Liver (tissue), 8 donors: ENCODE measurements at regions not wholly inside any gene's neighbourhood (a gene's known extent, or its start where the extent isn't known, plus 50 kb on each side); places are given as distances from the start of the nearest gene placed in this dataset.

Source experiments
- DNase-seq: peaks from one replicate; pipeline ENCODE4 v3.0.0-alpha.2; 2017; ENCODE audit warnings: low spot score
- H3K27ac ChIP-seq, 2 donors: one replicate each; pipeline ENCODE4 v1.7.0; 2013; ENCODE audit warnings: inconsistent platforms in 2 of 2, low read length in 2 of 2, control low read depth in 1 of 2, low read depth in 1 of 2, mild to moderate bottlenecking in 1 of 2
- H3K27me3 ChIP-seq, 4 donors: one replicate each; pipeline versions ENCODE4 v1.6.1 to v1.7.0; 2013; ENCODE audit warnings: low read length in 3 of 4, inconsistent platforms in 1 of 4, mild to moderate bottlenecking in 1 of 4, moderate library complexity in 1 of 4; ENCODE audit not compliant: control insufficient read depth in 4 of 4, insufficient read depth in 4 of 4
- H3K36me3 ChIP-seq, 4 donors: one replicate each; pipeline versions ENCODE4 v1.6.1 to v1.7.0; 2013; ENCODE audit warnings: low read length in 3 of 4, mild to moderate bottlenecking in 3 of 4, low read depth in 1 of 4, moderate library complexity in 1 of 4; ENCODE audit not compliant: control insufficient read depth in 4 of 4, insufficient read depth in 3 of 4
- H3K4me1 ChIP-seq, 4 donors: one replicate each; pipeline versions ENCODE4 v1.6.1 to v1.7.0; 2013; ENCODE audit warnings: low read length in 3 of 4, mild to moderate bottlenecking in 3 of 4, moderate library complexity in 1 of 4; ENCODE audit not compliant: control insufficient read depth in 4 of 4, insufficient read depth in 4 of 4
- H3K4me3 ChIP-seq, 3 donors: one replicate each; pipeline versions ENCODE4 v1.6.1 to v1.7.0; 2013; ENCODE audit warnings: low read length in 3 of 3, control low read depth in 1 of 3, low read depth in 1 of 3, mild to moderate bottlenecking in 1 of 3
- H3K9ac ChIP-seq, 2 donors: one replicate each; pipeline ENCODE4 v1.7.0; 2013; ENCODE audit warnings: low read length in 2 of 2, mild to moderate bottlenecking in 2 of 2, moderate library complexity in 2 of 2, control low read depth in 1 of 2, low read depth in 1 of 2
- H3K9me3 ChIP-seq, 4 donors: one replicate each; pipeline versions ENCODE4 v1.6.1 to v1.7.0; 2013; ENCODE audit warnings: low read length in 3 of 4; ENCODE audit not compliant: control insufficient read depth in 4 of 4
- CTCF ChIP-seq: fragments of 150-350 bp; IDR thresholded peaks from 2 replicates; pipeline ENCODE4 v1.5.1; 2017; ENCODE audit warnings: improper control_type of control experiment, low read depth, low read length; ENCODE audit not compliant: missing input control
- EGR1 ChIP-seq, 2 donors: IDR thresholded peaks; 2 replicates each; pipeline ENCODE4 v1.6.1; 2016 to 2018; ENCODE audit warnings: antibody characterized with exemption in 2 of 2, low read depth in 2 of 2
- FOXA1 ChIP-seq: IDR thresholded peaks from 2 replicates; pipeline ENCODE4 v1.6.1; 2016; ENCODE audit warnings: antibody characterized with exemption
- FOXA2 ChIP-seq: IDR thresholded peaks from 2 replicates; pipeline ENCODE4 v1.6.1; 2016; ENCODE audit warnings: antibody characterized with exemption
- HNF4A ChIP-seq, 2 donors: conservative IDR thresholded peaks; 2 replicates each; pipeline ENCODE4 v1.6.1; 2016; ENCODE audit warnings: antibody characterized with exemption in 2 of 2, mild to moderate bottlenecking in 2 of 2
- HNF4G ChIP-seq: IDR thresholded peaks from 2 replicates; pipeline ENCODE4 v1.6.1; 2016; ENCODE audit warnings: antibody characterized with exemption
- JUND ChIP-seq, 2 donors: IDR thresholded peaks; 2 replicates each; pipeline ENCODE4 v1.6.1; 2016; ENCODE audit warnings: antibody characterized with exemption in 2 of 2
- MAX ChIP-seq: IDR thresholded peaks from 2 replicates; pipeline ENCODE4 v1.6.1; 2016; ENCODE audit warnings: antibody characterized with exemption
- NR2F2 ChIP-seq: IDR thresholded peaks from 2 replicates; pipeline ENCODE4 v1.6.1; 2016; ENCODE audit warnings: antibody characterized with exemption
- RAD21 ChIP-seq, 2 donors: IDR thresholded peaks; 2 replicates each; pipeline ENCODE4 v1.6.1; 2016; ENCODE audit warnings: antibody characterized with exemption in 2 of 2, mild to moderate bottlenecking in 2 of 2
- REST ChIP-seq: IDR thresholded peaks from 2 replicates; pipeline ENCODE4 v1.6.1; 2016; ENCODE audit warnings: antibody characterized with exemption, mild to moderate bottlenecking
- RXRA ChIP-seq, 2 donors: IDR thresholded peaks; 2 replicates each; pipeline ENCODE4 v1.6.1; 2017 to 2018; ENCODE audit warnings: antibody characterized with exemption in 2 of 2, mild to moderate bottlenecking in 1 of 2
- TAF1 ChIP-seq: conservative IDR thresholded peaks from 2 replicates; pipeline ENCODE4 v1.6.1; 2016; ENCODE audit warnings: antibody characterized with exemption, mild to moderate bottlenecking
- YY1 ChIP-seq: IDR thresholded peaks from 2 replicates; pipeline ENCODE4 v1.6.1; 2016; ENCODE audit warnings: antibody characterized with exemption, mild to moderate bottlenecking
- WGBS: extraction: QIAGEN DNeasy Blood & Tissue Kit; methylation state at CpG from one replicate; pipeline ENCODE4 v1.1.7; 2013; 5-methylcytosine and 5-hydroxymethylcytosine counted together
- donor health status: healthy.
- donor health status: healthy.
- donor health status: healthy.
- donor health status: healthy.
- donor health status: healthy.

- no peaks in the 10 kb centered on the region for H3K4me1 ChIP-seq
- no peak overlapping the region for H3K4me3 ChIP-seq
- H3K9ac ChIP-seq: no peak overlapping the region
- H3K27ac ChIP-seq: no peak overlapping the region
- H3K27me3 ChIP-seq: no peaks in the 10 kb centered on the region
- TF ChIP-seq EGR1 (IDR thresholded peaks at IDR 0.05; ENCODE audit: low read depth in 2 of 2) (no peak), FOXA1 (no peak)
- no peaks in the 10 kb centered on the region for H3K9me3 ChIP-seq
- WGBS: 95% methylated on average over 10 of the region's 10 CpGs
- no peak for DNase-seq
- no peaks in the 10 kb centered on the region for H3K36me3 ChIP-seq
Observed at GRCh38 chr13:40429706-40430545, 236.5 kb downstream of the FOXO1 start.

DNA sequence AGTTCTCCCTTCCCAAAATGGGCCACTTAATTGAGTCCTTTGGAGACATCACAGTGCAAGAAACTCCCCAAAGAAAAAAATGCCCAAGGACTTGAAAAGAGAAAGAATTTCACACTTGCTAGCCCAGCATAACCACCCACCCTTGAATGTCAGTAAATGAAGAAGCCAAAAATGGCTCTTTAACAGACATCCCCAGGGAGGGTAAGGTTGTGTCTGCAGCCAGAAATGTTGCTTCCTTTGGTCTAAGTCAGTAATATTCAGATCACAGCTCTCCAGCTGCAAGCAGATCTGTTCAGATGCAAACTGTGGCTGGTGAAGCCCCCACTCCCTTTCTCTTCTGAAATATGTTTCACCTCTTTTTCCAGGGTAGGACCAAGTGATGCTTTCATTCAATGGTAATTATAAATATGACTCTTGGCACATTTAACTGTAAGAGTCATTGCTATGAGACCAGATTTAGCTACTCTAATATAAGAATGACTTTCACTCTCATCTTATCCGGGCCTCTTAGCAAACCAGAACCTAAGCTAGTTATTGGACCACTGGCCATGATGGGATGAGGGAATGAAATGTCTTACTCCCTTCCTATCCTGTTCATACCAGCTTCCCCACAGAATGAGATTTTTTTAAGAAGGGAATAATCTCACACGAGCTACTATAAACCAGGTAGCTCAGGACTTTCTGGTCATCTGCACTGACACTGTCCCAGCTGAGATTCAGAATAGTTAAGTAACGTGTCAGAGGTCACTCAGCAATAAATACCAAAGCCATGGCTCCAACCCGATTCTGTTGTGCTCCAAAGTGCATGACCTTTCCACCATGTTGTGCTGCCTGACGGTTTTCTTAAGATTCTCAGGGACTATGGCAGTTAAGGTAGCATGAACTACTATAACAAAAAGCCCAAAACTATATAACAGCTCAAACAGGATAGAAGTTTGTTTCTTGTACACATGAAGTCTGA, 234.1 kb downstream of the FOXO1 start:
- H3K9me3 ChIP-seq: no peaks in the 10 kb centered on the region
- no peak for DNase-seq
- H3K4me3 ChIP-seq: no peak overlapping the region
- WGBS: 78% methylated on average over 5 of the region's 5 CpGs
- H3K9ac ChIP-seq: no peak overlapping the region
- no peak for TF ChIP-seq YY1
- TF ChIP-seq HNF4G: no peak
- no peak for TF ChIP-seq CTCF
- TF ChIP-seq NR2F2: no peak
- TF ChIP-seq FOXA2: no peak
- TF ChIP-seq RAD21 (IDR thresholded peaks at IDR 0.05): no peak
- no peak for TF ChIP-seq FOXA1
- no peak for TF ChIP-seq HNF4A (conservative IDR thresholded peaks at IDR 0.05)
- no peak for TF ChIP-seq TAF1
- no peak for TF ChIP-seq MAX
- no peak for TF ChIP-seq JUND (IDR thresholded peaks at IDR 0.05)
- no peak for TF ChIP-seq REST
- no peak for TF ChIP-seq RXRA (IDR thresholded peaks at IDR 0.05)
- H3K27me3 ChIP-seq: no peaks in the 10 kb centered on the region
- no peaks in the 10 kb centered on the region for H3K36me3 ChIP-seq
- no peak overlapping the region for H3K27ac ChIP-seq
- H3K4me1 ChIP-seq: no peaks in the 10 kb centered on the region
